Stimulated activated naive CD8-positive, alpha-beta T cell treated with anti-CD3 and anti-CD28 coated beads, Interleukin-15, Interleukin-2, amounts not matched to agents 100 ng/mL and 50 ng/mL, for 24 hours (primary cell): ENCODE measurements at regions not wholly inside any gene's neighbourhood (a gene's known extent, or its start where the extent isn't known, plus 50 kb on each side); places are given as distances from the start of the nearest gene placed in this dataset.
"Not testable (repeated sequence)": the region's sequence is repeated elsewhere in the genome, so short reads cannot be mapped to it uniquely, and the experiment has no call there.

Experiments
- H3K27ac Mint-ChIP-seq: one replicate; pipeline ENCODE4 v1.8.0; 2021; ENCODE audit warnings: mild to moderate bottlenecking, mixed read lengths
- H3K27me3 Mint-ChIP-seq: one replicate; pipeline ENCODE4 v1.8.0; 2021; ENCODE audit warnings: mixed read lengths
- H3K36me3 Mint-ChIP-seq: one replicate; pipeline ENCODE4 v1.8.0; 2021; ENCODE audit warnings: low read depth, mixed read lengths
- H3K4me1 Mint-ChIP-seq: one replicate; pipeline ENCODE4 v1.8.0; 2021; ENCODE audit warnings: low read depth, mixed read lengths
- H3K4me3 Mint-ChIP-seq: one replicate; pipeline ENCODE4 v1.8.0; 2021; ENCODE audit warnings: mild to moderate bottlenecking, mixed read lengths
- H3K9me3 Mint-ChIP-seq: one replicate; pipeline ENCODE4 v1.8.0; 2021; ENCODE audit warnings: mixed read lengths

DNA sequence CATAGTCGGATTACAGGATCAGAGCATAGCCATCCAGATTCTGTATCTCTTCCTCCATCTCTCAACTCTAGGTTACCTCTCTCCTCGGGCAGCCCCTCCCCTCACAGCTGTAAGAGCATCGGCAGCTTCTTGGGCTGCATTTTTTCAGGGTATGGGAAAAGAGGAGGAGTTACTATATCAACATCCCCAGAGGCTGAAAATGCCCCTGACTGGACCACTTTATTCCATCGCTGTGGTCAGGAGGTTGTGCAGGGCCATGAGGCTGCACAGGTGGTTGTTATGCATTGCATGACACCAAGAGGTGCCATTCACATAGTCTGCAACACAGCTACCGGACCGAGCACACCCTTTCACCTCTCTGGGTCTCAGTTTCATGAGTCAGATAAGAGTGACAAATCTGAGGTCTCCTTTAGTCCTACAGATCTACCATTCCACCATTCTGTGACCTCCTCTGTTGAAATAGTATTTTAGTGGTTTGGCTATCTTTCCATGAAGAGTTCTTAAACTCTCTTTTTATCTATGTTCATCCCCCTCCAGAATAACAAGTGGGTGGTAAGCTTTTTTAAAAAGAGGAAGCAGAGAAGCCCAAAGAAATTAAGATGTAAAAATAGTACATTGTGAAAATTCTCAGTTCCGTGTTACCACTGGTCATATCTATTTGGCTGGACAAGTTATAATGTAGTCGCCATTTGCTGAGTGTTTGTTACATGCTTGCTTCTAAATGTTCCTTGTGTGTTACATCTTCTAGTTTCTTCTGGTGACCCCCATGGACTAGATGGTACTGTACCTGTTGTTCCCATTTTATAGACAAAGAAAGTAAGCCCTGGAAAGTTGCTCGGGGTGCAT is 56.6 kb upstream of the SLC1A4 start:
- Mint-ChIP-seq H3K4me1 (peaks cover 28% of the 10 kb centered on the region), H3K27ac (peak overlapping the region; percentile 33), H3K27me3 (no peaks in the 10 kb centered on the region), H3K4me3 (peak overlapping the region; percentile 35), H3K36me3 (no peaks in the 10 kb centered on the region), H3K9me3 (no peaks in the 10 kb centered on the region)

DNA sequence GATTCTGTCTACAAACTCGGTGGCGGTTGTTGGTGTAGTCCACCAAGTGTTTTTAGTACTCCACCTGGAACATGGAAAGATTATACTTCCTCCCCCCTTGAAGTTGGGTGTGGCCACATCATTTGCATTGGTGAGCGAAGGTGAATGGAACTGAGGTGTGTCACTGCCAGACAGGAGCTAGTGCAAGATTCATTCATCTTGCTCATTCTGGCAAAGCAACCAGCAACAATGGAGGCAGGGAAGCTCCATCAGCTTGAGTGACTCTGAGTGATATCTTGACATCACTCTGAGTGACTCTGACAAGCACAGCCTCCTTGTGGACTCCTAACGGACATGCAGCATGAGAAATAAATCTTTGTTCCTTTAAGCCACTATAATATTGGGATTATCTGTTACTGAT is 54.7 kb upstream of the SLC1A4 start:
- peaks cover 40% of the 10 kb centered on the region for H3K4me1 Mint-ChIP-seq
- no peaks in the 10 kb centered on the region for H3K27me3 Mint-ChIP-seq
- no peak overlapping the region for H3K4me3 Mint-ChIP-seq
- H3K27ac Mint-ChIP-seq = peak overlapping the region; percentile 23
- H3K9me3 Mint-ChIP-seq = no peaks in the 10 kb centered on the region
- no peaks in the 10 kb centered on the region for H3K36me3 Mint-ChIP-seq

DNA sequence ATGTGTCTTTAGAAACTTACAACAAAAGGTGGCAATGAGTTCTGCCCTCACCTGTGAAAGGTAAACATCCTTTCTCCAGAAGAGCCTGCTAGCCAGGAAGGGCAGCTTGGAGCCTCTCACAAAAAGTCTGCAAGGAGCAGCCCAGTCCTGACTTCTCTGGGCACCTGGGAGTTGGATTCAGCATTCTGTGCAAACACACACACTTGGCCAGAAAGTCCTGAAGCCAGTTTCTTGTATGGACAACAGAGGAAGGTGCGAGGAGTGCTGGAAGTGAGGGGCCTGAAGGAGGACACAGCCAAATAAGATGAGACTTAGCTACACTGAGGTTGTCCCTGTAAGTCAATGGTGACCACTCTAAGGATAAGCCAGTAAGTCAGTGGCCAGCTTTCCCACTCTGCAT is 52.4 kb upstream of the SLC1A4 start:
- Mint-ChIP-seq H3K4me3 (no peak overlapping the region), H3K27ac (no peak overlapping the region), H3K36me3 (no peaks in the 10 kb centered on the region), H3K27me3 (no peaks in the 10 kb centered on the region), H3K9me3 (no peaks in the 10 kb centered on the region), H3K4me1 (peaks cover 35% of the 10 kb centered on the region)

DNA sequence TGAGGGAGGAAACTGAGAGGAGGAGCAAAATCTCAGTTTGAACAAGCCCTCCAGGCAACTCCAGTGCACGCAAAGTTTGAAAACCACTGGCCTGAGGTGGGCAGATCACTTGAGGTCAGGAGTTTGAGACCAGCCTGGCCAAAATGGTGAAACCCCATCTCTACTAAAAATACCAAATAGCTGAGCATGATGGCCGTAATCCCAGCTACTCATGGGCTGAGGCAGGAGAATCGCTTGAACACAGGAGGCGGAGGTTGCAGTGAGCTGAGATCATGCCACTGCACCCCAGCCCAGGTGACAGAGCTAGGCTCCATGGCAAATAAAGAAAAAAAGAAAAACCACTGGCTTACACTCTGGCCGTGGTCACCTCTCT is 51.9 kb upstream of the SLC1A4 start:
- H3K4me3 Mint-ChIP-seq, H3K9me3 Mint-ChIP-seq, H3K27ac Mint-ChIP-seq, H3K36me3 Mint-ChIP-seq, H3K27me3 Mint-ChIP-seq: not testable (repeated sequence)
- peaks cover 36% of the 10 kb centered on the region for H3K4me1 Mint-ChIP-seq

DNA sequence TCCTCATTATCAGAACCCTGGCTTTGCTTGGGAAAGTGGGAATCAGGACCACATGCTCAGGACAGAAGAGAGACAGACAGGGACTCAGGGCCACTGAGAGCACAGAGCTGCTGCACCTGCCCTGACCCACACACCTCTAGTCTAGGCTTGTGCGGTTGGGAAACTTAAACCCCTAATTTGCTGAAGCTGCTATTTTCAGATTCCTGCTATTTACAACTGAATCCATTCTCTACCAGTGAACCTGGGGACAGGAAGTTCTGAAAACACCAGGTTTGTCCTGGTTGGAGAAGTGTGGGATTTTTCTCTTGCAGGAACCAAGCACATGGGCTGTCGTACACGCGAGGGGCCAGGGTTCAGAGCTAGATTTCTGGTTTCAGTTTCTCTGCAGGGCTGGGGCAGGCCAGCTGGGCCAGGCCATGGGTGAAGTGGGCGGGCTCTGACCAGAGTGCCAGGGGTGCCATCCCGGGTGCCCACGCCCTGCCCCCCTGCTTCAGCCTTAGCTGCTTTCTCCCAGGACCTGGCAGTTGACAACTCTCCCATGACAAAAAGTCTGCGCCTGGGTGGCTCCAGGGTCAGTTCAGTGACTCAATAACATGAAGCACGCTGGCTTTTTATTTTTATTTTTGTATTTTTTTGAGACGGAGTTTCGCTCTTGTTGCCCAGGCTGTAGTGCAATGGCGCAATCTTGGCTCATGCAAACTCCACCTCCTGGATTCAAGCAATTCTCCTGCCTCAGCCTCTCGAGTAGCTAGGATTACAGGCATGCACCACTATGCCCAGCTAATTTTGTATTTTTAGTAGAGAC is 51.3 kb upstream of the SLC1A4 start:
- no peaks in the 10 kb centered on the region for H3K9me3 Mint-ChIP-seq

DNA sequence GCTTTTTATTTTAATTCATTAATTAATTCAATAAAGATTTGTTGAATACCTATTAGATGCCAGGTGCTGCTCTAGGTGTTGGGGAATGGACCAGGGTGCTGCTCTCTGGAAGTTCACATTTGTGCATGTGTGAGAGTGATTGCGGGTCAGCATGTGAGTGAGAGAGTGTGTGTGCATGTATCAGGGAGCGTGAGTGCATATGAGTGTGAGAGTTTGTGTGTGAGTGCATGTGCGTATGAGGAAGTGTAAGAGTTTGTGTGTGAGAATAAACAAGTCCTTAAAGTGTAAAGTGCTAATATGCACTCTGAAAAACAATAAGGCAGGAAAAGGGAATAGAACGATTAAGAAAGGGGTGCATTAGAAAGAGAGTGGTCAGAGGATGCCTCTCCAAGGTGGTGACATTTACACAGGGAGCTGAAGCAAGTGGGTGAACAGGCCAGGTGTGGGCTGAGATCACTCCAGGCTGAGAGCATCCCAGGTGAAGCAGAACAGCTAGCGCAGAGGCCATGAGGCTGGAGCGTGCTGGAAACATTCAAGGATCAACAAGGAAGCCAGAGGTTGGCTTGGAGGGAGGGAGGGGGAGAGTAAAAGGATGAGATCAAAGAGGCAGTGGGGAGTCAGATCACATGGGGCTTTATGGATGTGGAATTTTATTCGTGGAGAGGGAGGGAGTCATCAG is 50.5 kb upstream of the SLC1A4 start:
- Mint-ChIP-seq H3K36me3 (no peaks in the 10 kb centered on the region), H3K27me3 (no peaks in the 10 kb centered on the region), H3K4me3 (peak overlapping the region; percentile 25), H3K9me3 (no peaks in the 10 kb centered on the region), H3K4me1 (peaks cover 28% of the 10 kb centered on the region), H3K27ac (no peak overlapping the region)

More for the DNA sequence above, 51.3 kb upstream of the SLC1A4 start:
- no peaks in the 10 kb centered on the region for H3K36me3 Mint-ChIP-seq
- peaks cover 33% of the 10 kb centered on the region for H3K4me1 Mint-ChIP-seq
- no peak overlapping the region for H3K27ac Mint-ChIP-seq
- no peaks in the 10 kb centered on the region for H3K27me3 Mint-ChIP-seq
- no peak overlapping the region for H3K4me3 Mint-ChIP-seq

DNA sequence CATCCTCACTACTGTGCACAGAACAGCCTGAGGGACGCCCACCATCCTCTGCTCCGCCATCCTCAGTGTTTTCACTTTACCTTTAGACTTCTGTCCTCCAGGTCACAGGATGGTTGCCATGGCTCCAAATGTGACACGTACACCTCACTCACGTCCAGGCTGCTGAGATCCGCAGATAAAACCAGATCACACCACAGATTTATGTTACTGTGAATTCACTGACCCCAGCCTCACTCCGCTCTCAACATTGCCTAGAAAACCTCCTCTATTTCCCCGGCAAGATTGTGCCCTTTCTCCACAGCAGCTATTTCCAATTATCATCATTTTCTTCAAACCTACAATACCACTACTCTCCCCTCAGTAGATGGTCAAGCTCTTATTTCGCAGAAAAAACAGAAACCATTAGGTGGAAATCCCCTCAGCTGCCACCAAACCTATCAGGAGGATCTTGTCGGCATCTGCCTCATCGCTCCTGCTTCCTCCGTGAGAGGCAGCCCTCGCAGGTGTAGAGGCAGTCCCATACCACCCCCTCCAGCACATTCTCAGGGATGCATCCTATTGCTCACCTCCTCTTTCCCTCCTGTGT is 49.8 kb upstream of the SLC1A4 start:
- H3K27ac Mint-ChIP-seq = peak overlapping the region; percentile 45
- H3K4me3 Mint-ChIP-seq = peak overlapping the region; percentile 25
- H3K36me3 Mint-ChIP-seq = no peaks in the 10 kb centered on the region
- H3K4me1 Mint-ChIP-seq = peaks cover 29% of the 10 kb centered on the region
- H3K27me3 Mint-ChIP-seq = no peaks in the 10 kb centered on the region
- no peaks in the 10 kb centered on the region for H3K9me3 Mint-ChIP-seq
